Caco-2 (cell line): ENCODE measurements at regions not wholly inside any gene's neighbourhood (a gene's known extent, or its start where the extent isn't known, plus 50 kb on each side); places are given as distances from the start of the nearest gene placed in this dataset.

Experiments used
- BruUV-seq: library from RNA; stranded (reverse); fragments of 400-500 nt; replicated peaks from 2 replicates; lab custom pipeline; 2021; lab: Mats Ljungman, UMichigan
- CTCF ChIA-PET: fragments of 300-600 bp; sonication (Branson Sonifier 250); formaldehyde crosslinking; loops from one replicate; lab custom pipeline; 2022; ENCODE audit warnings: antibody characterized with exemption; lab: Charles Lee
- POLR2A ChIA-PET: fragments of 300-600 bp; sonication (Branson Sonifier 250); formaldehyde crosslinking; loops from one replicate; lab custom pipeline; 2022; ENCODE audit warnings: antibody characterized with exemption; lab: Charles Lee
- DNase-seq, 2 experiments: peaks; one replicate each; pipeline versions ENCODE4 v3.0.0 to v3.0.0-alpha.2; 2020 to 2022
- H3K27me3 ChIP-seq: replicated peaks from 2 replicates; pipeline ENCODE4 v1.6.0; 2011; ENCODE audit warnings: low read length; ENCODE audit not compliant: control insufficient read depth, insufficient read depth
- H3K36me3 ChIP-seq: 2 replicates; pipeline ENCODE4 v1.5.1; 2011; ENCODE audit warnings: low read length; ENCODE audit not compliant: control insufficient read depth, insufficient read depth
- H3K4me1 ChIP-seq: fragments of 250-450 bp; sonication (Bioruptor Pico); 2 replicates; pipeline ENCODE4 v1.5.1; 2020; ENCODE audit warnings: mild to moderate bottlenecking
- H3K4me3 ChIP-seq: 2 replicates; pipeline ENCODE4 v1.5.1; 2011; ENCODE audit warnings: low read depth, mild to moderate bottlenecking, control low read depth, low read length
- H3K9me3 ChIP-seq: fragments of 250-450 bp; sonication (Bioruptor Pico); 2 replicates; pipeline ENCODE4 v1.5.1; 2020; ENCODE audit warnings: mild to moderate bottlenecking, moderate library complexity
- H3K27ac Mint-ChIP-seq: one replicate; pipeline ENCODE4 v1.8.0; 2022; ENCODE audit warnings: mixed read lengths; ENCODE audit not compliant: unreplicated experiment
- H3K27me3 Mint-ChIP-seq: one replicate; pipeline ENCODE4 v1.8.0; 2022; ENCODE audit warnings: mixed read lengths; ENCODE audit not compliant: insufficient read depth, unreplicated experiment
- H3K36me3 Mint-ChIP-seq: one replicate; pipeline ENCODE4 v1.8.0; 2022; ENCODE audit warnings: mild to moderate bottlenecking, mixed read lengths; ENCODE audit not compliant: insufficient read depth, unreplicated experiment
- H3K4me1 Mint-ChIP-seq: one replicate; pipeline ENCODE4 v1.8.0; 2022; ENCODE audit warnings: low read depth, mixed read lengths; ENCODE audit not compliant: unreplicated experiment
- H3K4me3 Mint-ChIP-seq: one replicate; pipeline ENCODE4 v1.8.0; 2022; ENCODE audit warnings: mild to moderate bottlenecking, moderate library complexity, mixed read lengths; ENCODE audit not compliant: unreplicated experiment
- H3K9me3 Mint-ChIP-seq: one replicate; pipeline ENCODE4 v1.8.0; 2022; ENCODE audit warnings: mixed read lengths; ENCODE audit not compliant: unreplicated experiment
- intact Hi-C: fragments of 100-400 bp; cut with micrococcal nuclease; formaldehyde crosslinking; loops from one replicate; pipeline ENCODE4 v1.10.0; 2022; ENCODE audit not compliant: unreplicated experiment
- TF ChIP-seq, protein P1 (sequence below), 2 experiments: fragments of 200-600 bp in 1 of 2; IDR thresholded peaks; 1 replicate in 1 of 2; 2 replicates in 1 of 2; pipeline versions ENCODE4 v1.5.1 to v1.8.0; 2011 to 2022; ENCODE audit warnings: antibody characterized with exemption in 1 of 2, control low read depth in 1 of 2, inconsistent platforms in 1 of 2, low read depth in 1 of 2, low read length in 1 of 2, mild to moderate bottlenecking in 1 of 2, moderate library complexity in 1 of 2; ENCODE audit not compliant: insufficient read depth in 1 of 2, severe bottlenecking in 1 of 2, unreplicated experiment in 1 of 2

DNA sequence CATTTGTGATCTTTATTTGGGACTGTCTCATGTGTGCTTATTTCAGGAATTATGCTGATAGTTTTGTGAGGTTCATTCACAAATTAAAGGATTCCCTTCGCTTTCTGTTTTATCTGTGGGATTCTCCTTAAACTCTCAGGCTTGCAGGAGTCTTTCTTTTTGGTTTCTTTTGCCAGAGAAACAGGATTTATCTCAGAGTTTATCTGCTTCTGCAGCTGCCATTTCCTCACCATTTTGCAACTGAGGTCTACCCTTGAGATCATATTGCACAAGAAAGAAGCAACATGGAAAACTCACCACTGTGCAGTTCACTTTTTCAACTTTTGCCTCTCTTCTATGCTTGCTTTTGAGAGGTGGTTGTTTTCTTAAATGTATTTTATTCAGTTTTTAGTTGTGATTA is 201.0 kb downstream of the PRL start:
- no peaks in the 10 kb centered on the region for H3K9me3 Mint-ChIP-seq
- Histone ChIP-seq H3K4me3 (no peak overlapping the region), H3K4me1 (no peaks in the 10 kb centered on the region), H3K36me3 (no peaks in the 10 kb centered on the region), H3K27me3 (no peaks in the 10 kb centered on the region), H3K9me3 (no peaks in the 10 kb centered on the region)
- TF ChIP-seq, protein P1, sequence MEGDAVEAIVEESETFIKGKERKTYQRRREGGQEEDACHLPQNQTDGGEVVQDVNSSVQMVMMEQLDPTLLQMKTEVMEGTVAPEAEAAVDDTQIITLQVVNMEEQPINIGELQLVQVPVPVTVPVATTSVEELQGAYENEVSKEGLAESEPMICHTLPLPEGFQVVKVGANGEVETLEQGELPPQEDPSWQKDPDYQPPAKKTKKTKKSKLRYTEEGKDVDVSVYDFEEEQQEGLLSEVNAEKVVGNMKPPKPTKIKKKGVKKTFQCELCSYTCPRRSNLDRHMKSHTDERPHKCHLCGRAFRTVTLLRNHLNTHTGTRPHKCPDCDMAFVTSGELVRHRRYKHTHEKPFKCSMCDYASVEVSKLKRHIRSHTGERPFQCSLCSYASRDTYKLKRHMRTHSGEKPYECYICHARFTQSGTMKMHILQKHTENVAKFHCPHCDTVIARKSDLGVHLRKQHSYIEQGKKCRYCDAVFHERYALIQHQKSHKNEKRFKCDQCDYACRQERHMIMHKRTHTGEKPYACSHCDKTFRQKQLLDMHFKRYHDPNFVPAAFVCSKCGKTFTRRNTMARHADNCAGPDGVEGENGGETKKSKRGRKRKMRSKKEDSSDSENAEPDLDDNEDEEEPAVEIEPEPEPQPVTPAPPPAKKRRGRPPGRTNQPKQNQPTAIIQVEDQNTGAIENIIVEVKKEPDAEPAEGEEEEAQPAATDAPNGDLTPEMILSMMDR (IDR thresholded peaks at IDR 0.05; ENCODE audit: insufficient read depth in 1 of 2, low read depth in 1 of 2, low read length in 1 of 2, severe bottlenecking in 1 of 2, unreplicated experiment in 1 of 2) = no peak
- H3K4me3 Mint-ChIP-seq = no peak overlapping the region
- H3K36me3 Mint-ChIP-seq = no peaks in the 10 kb centered on the region
- CTCF ChIA-PET = no interaction called here
- intact Hi-C loops = no loop called here
- DNase-seq = no peak
- H3K4me1 Mint-ChIP-seq = no peaks in the 10 kb centered on the region
- no TSS peak for BruUV-seq
- POLR2A ChIA-PET = no interaction called here
- H3K27ac Mint-ChIP-seq = no peak overlapping the region
- H3K27me3 Mint-ChIP-seq = no peaks in the 10 kb centered on the region

DNA sequence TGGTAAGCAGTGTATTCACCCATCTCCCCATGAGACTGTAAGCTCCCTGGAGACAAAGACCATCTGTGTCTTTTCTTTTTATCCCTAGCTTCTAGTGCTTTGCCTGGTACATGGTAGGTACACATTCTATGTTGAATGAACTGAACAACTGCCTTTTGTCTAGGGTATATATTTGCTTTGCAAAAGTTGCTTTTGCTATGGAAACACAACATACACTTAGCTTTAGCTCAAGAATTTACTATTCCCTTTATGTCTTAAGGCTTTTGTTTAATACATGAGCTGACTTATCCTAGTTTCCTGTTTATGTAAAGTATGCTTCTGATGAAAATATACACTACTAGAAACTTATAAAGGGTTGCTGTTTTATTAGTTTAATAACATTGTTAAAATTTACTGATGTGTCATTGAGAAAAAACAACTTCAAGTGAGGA is 198.2 kb downstream of the PRL start:
- Mint-ChIP-seq H3K4me1 (no peaks in the 10 kb centered on the region), H3K27me3 (no peaks in the 10 kb centered on the region), H3K9me3 (no peaks in the 10 kb centered on the region), H3K4me3 (no peak overlapping the region), H3K27ac (no peak overlapping the region), H3K36me3 (no peaks in the 10 kb centered on the region)
- BruUV-seq = no TSS peak
- Histone ChIP-seq H3K27me3 (no peaks in the 10 kb centered on the region), H3K4me3 (no peak overlapping the region), H3K9me3 (no peaks in the 10 kb centered on the region; the same call in 1 of the 2 replicates), H3K4me1 (no peaks in the 10 kb centered on the region), H3K36me3 (no peaks in the 10 kb centered on the region)
- DNase-seq = no peak
- intact Hi-C loops = no loop called here
- ChIA-PET CTCF (no interaction called here), POLR2A (no interaction called here)
- TF ChIP-seq, protein P1 (IDR thresholded peaks at IDR 0.05; ENCODE audit: insufficient read depth in 1 of 2, low read depth in 1 of 2, low read length in 1 of 2, severe bottlenecking in 1 of 2, unreplicated experiment in 1 of 2) = no peak

DNA sequence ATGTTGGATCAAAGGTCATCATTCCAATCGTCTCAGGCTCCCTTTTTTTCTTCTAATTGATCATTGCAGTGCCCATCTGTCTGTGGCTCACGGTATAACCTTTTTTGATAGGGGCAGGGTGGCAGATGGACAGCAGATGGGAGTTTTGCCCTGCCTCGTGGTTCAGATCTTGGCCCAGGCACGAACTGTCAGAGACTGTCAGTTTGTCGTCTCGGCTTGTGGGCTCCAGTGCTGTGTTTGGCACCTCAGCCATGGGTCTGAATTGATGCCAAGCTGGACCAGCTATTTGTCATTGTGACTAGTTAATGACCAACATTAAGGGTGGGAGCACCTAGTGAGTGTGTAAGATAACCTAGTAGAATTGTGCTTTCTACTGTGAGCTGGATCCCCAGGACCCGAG is 197.6 kb downstream of the PRL start:
- no peaks in the 10 kb centered on the region for H3K4me1 ChIP-seq
- no TSS peak for BruUV-seq
- no peaks in the 10 kb centered on the region for H3K27me3 ChIP-seq
- no peak overlapping the region for H3K4me3 ChIP-seq
- no peak overlapping the region for H3K27ac Mint-ChIP-seq
- no peaks in the 10 kb centered on the region; the same call in 1 of the 2 replicates for H3K9me3 ChIP-seq
- no peaks in the 10 kb centered on the region for H3K9me3 Mint-ChIP-seq
- POLR2A ChIA-PET = no interaction called here
- H3K4me1 Mint-ChIP-seq = no peaks in the 10 kb centered on the region
- intact Hi-C loops = no loop called here
- H3K4me3 Mint-ChIP-seq = no peak overlapping the region
- TF ChIP-seq, protein P1 (IDR thresholded peaks at IDR 0.05; ENCODE audit: insufficient read depth in 1 of 2, low read depth in 1 of 2, low read length in 1 of 2, severe bottlenecking in 1 of 2, unreplicated experiment in 1 of 2) = no peak
- CTCF ChIA-PET = no interaction called here
- no peaks in the 10 kb centered on the region for H3K27me3 Mint-ChIP-seq
- no peaks in the 10 kb centered on the region for H3K36me3 Mint-ChIP-seq
- no peak for DNase-seq
- no peaks in the 10 kb centered on the region for H3K36me3 ChIP-seq
